ENCODE measurements at regions not wholly inside any gene's neighbourhood (a gene's known extent, or its start where the extent isn't known, plus 50 kb on each side); places are given as distances from the start of the nearest gene placed in this dataset.

DNA sequence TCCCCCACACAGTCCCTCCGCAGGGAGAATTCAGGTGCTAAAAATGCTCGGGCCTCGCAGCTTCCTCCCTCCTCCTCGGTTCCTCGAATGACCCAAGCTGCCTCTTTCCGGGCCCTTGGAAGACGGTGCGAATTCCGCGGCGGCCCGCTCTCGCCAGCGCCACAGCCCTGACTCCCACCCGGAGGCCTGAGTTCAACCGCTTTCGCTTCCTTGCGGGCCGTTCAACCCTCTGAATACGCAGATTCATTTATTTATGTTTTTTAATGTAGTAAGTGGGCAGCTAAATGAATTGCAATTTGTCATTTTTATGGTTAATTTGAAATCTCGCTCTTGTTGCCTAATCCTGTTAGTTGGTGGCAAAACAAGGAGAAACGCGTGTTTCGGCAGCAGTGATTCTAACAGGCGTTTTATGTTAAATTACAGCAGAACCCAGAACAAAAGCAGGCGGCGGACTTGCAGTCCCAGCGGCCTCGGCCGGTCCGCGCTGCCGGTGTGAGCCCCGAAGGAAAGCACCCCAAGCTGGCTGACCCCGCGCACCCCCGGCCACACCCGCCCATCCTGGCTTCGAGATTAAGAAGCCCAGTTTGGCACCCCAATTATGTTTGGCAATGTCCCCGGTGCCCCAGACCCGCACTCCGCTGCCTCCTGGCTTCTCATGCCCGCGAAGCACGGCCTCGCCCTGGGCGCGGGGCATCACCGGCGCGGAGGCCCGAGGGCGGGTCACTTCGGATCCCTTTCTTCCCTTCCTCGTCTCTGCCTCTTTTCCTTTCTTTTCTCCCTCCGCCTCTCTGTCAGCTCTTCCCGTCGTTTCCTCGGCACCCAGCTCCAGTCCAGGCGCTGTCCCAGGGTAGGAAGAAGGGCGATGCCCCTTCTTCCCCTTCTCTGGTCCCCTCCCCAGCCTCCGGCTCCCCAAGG lies 75.9 kb downstream of the INSIG1 start:
- DNase-seq (ENCODE audit: low read depth in 2 of 2) = peak in 1 of 2 donors; percentile 20
- no peak for TF ChIP-seq CTCF (IDR thresholded peaks at IDR 0.05; ENCODE audit: low read depth, low read length)
- peak overlapping the region in 1 of 2 donors; percentile 17 for H3K4me3 ChIP-seq (replicated peaks in 1 of 2; ENCODE audit: low read depth in 2 of 2, low read length in 2 of 2)

GRCh38 chr7:155374276-155375252 lies 76.9 kb downstream of the INSIG1 start:
- no peak for TF ChIP-seq CTCF (IDR thresholded peaks at IDR 0.05; ENCODE audit: low read depth, low read length)
- no peak overlapping the region for H3K4me3 ChIP-seq (replicated peaks in 1 of 2; ENCODE audit: low read depth in 2 of 2, low read length in 2 of 2)
- no peak for DNase-seq (ENCODE audit: low read depth in 2 of 2)

- peak in 1 of 2 donors; percentile 20 for DNase-seq (ENCODE audit: low read depth in 2 of 2)
- no peak for TF ChIP-seq CTCF (IDR thresholded peaks at IDR 0.05; ENCODE audit: low read depth, low read length)
- no peak overlapping the region for H3K4me3 ChIP-seq (replicated peaks in 1 of 2; ENCODE audit: low read depth in 2 of 2, low read length in 2 of 2)
Measured at GRCh38 chr7:155375337-155376277, 77.9 kb downstream of the INSIG1 start.

DNA sequence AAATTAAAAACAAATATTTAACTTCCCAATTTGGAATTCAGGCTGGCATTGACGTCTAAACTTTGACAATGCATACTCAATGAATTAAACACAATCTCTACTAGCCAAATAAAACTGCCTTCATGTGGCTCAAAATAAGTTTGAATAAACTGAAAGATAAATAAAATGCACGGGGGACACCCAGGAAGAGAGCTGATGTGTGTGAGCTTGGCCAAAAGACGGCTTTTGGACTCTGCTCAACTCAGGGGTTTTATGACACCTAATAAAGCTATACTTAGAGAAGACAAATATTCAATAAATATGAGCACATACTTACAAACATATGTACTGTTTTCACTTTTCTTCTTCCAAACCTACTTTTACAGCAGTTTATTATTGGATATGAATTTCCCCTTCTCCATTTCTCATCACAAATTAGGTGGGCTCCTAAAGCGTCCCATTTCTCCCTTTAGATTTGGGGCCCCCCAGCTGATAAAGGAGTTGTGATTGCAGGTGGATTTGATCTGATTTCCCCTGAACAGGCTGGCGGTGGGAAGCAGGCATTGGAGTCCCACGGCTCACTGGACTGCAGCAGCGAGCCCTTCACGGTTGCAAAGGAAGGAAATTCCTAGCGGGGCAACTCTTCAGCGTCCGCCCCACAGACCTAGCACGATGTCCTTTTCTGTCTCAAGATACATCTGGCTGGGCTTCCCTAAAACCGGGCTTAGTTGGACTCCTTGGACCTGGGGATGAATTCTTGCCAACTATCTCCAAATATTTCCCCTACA lies 79.6 kb downstream of the INSIG1 start:
- no peak overlapping the region for H3K4me3 ChIP-seq (replicated peaks in 1 of 2; ENCODE audit: low read depth in 2 of 2, low read length in 2 of 2)
- TF ChIP-seq CTCF (IDR thresholded peaks at IDR 0.05; ENCODE audit: low read depth, low read length) = no peak
- no peak for DNase-seq (ENCODE audit: low read depth in 2 of 2)

- no peak for TF ChIP-seq CTCF (IDR thresholded peaks at IDR 0.05; ENCODE audit: low read depth, low read length)
- no peak overlapping the region for H3K4me3 ChIP-seq (replicated peaks in 1 of 2; ENCODE audit: low read depth in 2 of 2, low read length in 2 of 2)
- peak; percentile 20 to 43 for DNase-seq (ENCODE audit: low read depth in 2 of 2)
Measured at GRCh38 chr7:155377838-155378579, 79.9 kb upstream of the EN2 start.

Data from cardiac fibroblast (primary cell).